ENCODE measurements at regions not wholly inside any gene's neighbourhood (a gene's known extent, or its start where the extent isn't known, plus 50 kb on each side); places are given as distances from the start of the nearest gene placed in this dataset.

GRCh38 chr5:125835293-125836172, 587.7 kb upstream of the GRAMD2B start:
- H3K4me3 ChIP-seq (ENCODE audit: low read depth, low read length) = no peak overlapping the region
- peak; percentile 68 for TF ChIP-seq CTCF (IDR thresholded peaks at IDR 0.05; ENCODE audit: insufficient read depth, low read length)
- peak; percentile 43 for DNase-seq (ENCODE audit: low read depth)

- H3K4me3 ChIP-seq (ENCODE audit: low read depth, low read length) = no peak overlapping the region
- TF ChIP-seq CTCF (IDR thresholded peaks at IDR 0.05; ENCODE audit: insufficient read depth, low read length) = no peak
- DNase-seq (ENCODE audit: low read depth) = no peak
These were observed 587.0 kb upstream of the GRAMD2B start for GRCh38 chr5:125836256-125836655.

DNA sequence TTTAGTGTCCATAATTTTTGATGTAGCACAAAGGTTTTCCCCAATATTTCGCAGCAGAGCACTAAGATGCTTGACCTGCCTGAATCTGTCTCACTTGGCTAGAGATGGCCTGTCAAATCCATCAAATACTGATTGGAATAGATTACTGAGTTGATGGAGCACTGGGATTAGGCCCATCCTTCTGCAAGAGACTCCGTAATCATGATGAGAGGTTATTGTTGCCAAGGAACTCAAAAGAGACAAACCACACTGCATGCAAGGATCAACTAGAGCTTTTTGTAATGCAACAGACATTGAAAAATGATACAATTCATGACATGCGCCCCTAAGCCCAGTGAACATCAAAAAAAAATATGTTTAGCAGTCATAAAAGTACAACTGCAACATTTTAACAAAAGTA, 585.3 kb upstream of the GRAMD2B start:
- no peak for TF ChIP-seq CTCF (IDR thresholded peaks at IDR 0.05; ENCODE audit: insufficient read depth, low read length)
- no peak for DNase-seq (ENCODE audit: low read depth)
- no peak overlapping the region for H3K4me3 ChIP-seq (ENCODE audit: low read depth, low read length)

DNA sequence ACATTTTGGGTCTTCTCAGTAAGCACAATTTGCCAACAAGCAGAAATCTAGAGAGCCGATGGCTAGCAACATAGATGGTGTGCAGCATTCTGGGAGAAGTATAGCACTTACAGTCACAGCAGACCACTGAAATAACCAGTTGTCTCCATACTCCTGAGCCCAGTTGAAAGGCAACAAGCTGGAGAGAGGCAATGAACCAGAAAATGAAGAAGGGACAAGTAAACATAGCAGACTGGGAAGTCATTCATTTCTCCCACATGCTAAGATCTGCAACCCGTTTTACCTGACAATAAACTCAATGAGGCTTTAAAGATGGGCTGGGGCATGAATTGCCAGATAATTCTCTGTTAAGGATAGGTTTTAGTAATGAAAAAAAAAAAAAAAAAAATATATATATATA, 575.6 kb upstream of the GRAMD2B start:
- no peak overlapping the region for H3K4me3 ChIP-seq (ENCODE audit: low read depth, low read length)
- TF ChIP-seq CTCF (IDR thresholded peaks at IDR 0.05; ENCODE audit: insufficient read depth, low read length) = no peak
- no peak for DNase-seq (ENCODE audit: low read depth)

GRCh38 chr5:125848751-125849150, 574.5 kb upstream of the GRAMD2B start:
- no peak overlapping the region for H3K4me3 ChIP-seq (ENCODE audit: low read depth, low read length)
- no peak for DNase-seq (ENCODE audit: low read depth)
- no peak for TF ChIP-seq CTCF (IDR thresholded peaks at IDR 0.05; ENCODE audit: insufficient read depth, low read length)

GRCh38 chr5:125856949-125857348, 566.3 kb upstream of the GRAMD2B start:
- no peak for TF ChIP-seq CTCF (IDR thresholded peaks at IDR 0.05; ENCODE audit: insufficient read depth, low read length)
- H3K4me3 ChIP-seq (ENCODE audit: low read depth, low read length) = no peak overlapping the region

More at GRCh38 chr5:125856949-125857348, 566.3 kb upstream of the GRAMD2B start:
- peak; percentile 4 for DNase-seq (ENCODE audit: low read depth)
